ENCODE measurements at regions not wholly inside any gene's neighbourhood (a gene's known extent, or its start where the extent isn't known, plus 50 kb on each side); places are given as distances from the start of the nearest gene placed in this dataset.

DNA sequence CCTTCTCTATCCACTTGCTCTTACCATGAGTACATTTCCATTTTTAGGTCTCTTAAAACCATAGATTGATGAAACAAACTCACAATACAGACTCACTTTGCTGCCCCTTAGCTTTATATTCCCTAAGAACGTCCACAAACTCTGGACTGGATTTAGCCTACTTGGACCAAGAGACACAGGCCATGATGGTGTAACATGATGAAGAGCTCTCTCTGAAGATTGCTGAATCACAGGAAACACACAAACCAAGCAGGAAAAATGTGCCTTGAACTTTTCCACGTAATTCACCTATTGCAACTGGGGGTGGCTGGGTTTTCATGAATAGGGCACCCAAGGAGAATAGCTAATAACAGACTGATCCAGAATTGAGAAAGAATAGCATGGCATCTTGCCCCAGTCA lies 201.7 kb upstream of the RBBP8 start:
- TF ChIP-seq, protein P1, sequence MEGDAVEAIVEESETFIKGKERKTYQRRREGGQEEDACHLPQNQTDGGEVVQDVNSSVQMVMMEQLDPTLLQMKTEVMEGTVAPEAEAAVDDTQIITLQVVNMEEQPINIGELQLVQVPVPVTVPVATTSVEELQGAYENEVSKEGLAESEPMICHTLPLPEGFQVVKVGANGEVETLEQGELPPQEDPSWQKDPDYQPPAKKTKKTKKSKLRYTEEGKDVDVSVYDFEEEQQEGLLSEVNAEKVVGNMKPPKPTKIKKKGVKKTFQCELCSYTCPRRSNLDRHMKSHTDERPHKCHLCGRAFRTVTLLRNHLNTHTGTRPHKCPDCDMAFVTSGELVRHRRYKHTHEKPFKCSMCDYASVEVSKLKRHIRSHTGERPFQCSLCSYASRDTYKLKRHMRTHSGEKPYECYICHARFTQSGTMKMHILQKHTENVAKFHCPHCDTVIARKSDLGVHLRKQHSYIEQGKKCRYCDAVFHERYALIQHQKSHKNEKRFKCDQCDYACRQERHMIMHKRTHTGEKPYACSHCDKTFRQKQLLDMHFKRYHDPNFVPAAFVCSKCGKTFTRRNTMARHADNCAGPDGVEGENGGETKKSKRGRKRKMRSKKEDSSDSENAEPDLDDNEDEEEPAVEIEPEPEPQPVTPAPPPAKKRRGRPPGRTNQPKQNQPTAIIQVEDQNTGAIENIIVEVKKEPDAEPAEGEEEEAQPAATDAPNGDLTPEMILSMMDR (IDR thresholded peaks at IDR 0.05): no peak
- no peak for TF ChIP-seq POLR2A (IDR thresholded peaks at IDR 0.05)

All from lower leg skin (tissue), 3 donors.